GM12874 (cell line): ENCODE measurements at regions not wholly inside any gene's neighbourhood (a gene's known extent, or its start where the extent isn't known, plus 50 kb on each side); places are given as distances from the start of the nearest gene placed in this dataset.
A peak's percentile ranks its signal among the peaks of the same experiment; 100 is the strongest.

Experiments used
- CTCF ChIP-seq: IDR thresholded peaks from 2 replicates; pipeline ENCODE4 v1.5.1; 2011; ENCODE audit warnings: low read depth, mild to moderate bottlenecking, control low read depth, low read length, moderate library complexity; ENCODE audit not compliant: insufficient read depth

GRCh38 chr6:138577151-138577915 is 78.0 kb upstream of the NHSL1 start:
- no peak for TF ChIP-seq CTCF

- no peak for TF ChIP-seq CTCF
These were observed 80.7 kb upstream of the NHSL1 start for GRCh38 chr6:138580040-138580439.

GRCh38 chr6:138580801-138581200 is 81.5 kb upstream of the NHSL1 start:
- no peak for TF ChIP-seq CTCF

GRCh38 chr6:138582573-138582972 is 83.3 kb upstream of the NHSL1 start:
- no peak for TF ChIP-seq CTCF

- TF ChIP-seq CTCF: no peak
These were observed 87.3 kb upstream of the NHSL1 start for GRCh38 chr6:138586638-138587037.

- TF ChIP-seq CTCF: peak; percentile 84
These were observed 89.6 kb upstream of the NHSL1 start for GRCh38 chr6:138588805-138589434.

- TF ChIP-seq CTCF: peak; percentile 69
These were observed 91.8 kb upstream of the NHSL1 start for GRCh38 chr6:138590796-138591709.
